ENCODE measurements at regions not wholly inside any gene's neighbourhood (a gene's known extent, or its start where the extent isn't known, plus 50 kb on each side); places are given as distances from the start of the nearest gene placed in this dataset.

DNA sequence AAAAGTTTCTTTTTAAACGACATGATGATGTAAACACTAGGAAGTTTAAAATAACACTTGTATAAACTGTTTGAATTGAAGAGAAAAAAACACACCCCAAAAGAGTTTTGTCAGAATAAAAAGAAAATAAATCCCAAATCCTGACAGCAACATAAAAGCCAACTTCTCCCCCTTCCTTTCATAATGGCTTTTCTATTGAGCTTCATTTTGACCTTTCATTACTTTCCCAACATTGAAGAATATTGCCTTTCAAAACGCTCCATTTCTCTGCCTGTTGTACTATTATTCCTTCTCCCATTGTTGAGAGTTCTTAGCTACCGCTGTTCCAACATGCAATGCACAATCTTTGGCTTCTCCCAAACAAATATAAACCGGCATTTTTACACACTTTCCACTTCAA lies 448.5 kb downstream of the BCAT1 start:
- H3K56ac ChIP-seq (ENCODE audit: extremely low read depth, insufficient read depth, low read length), result peak overlapping the region; percentile 63; the same call in 1 of the 2 replicates
- H3K14ac ChIP-seq (replicated peaks; ENCODE audit: low read depth, low read length), result 0 out of 2 replicates have a peak overlapping the region, but pooled peaks have one; percentile 43
- H3K9ac ChIP-seq (ENCODE audit: low read depth, low read length), result peak overlapping the region; percentile 13; the same call in 1 of the 2 replicates
- ChIA-PET POLR2A (ENCODE audit: unreplicated experiment) (no interaction called here), CTCF (no interaction called here)
- peak overlapping the region; percentile 4 to 38; a peak in 2 of 4 replicates for H4K8ac ChIP-seq (ENCODE audit: low read depth in 2 of 2, low read length in 2 of 2)
- dilution Hi-C loops (cut with HindIII; ENCODE audit: low sequenced_read_pairs, unreplicated experiment) (no loop called here), in situ Hi-C loops (cut with MboI; ENCODE audit: low sequenced_read_pairs) (no loop called here), intact Hi-C loops (cut with micrococcal nuclease) (no loop called here)
- H4K20me1 ChIP-seq (ENCODE audit: insufficient read depth, low read length), result no peaks in the 10 kb centered on the region
- H2AK9ac ChIP-seq (replicated peaks; ENCODE audit: low read depth, low read length, poor library complexity), result no peak overlapping the region
- peak overlapping the region; percentile 76 for H2BK5ac ChIP-seq (ENCODE audit: low read depth, low read length, poor library complexity, severe bottlenecking)
- H3K4ac ChIP-seq (ENCODE audit: low read depth, low read length), result peak overlapping the region; percentile 70; the same call in 1 of the 2 replicates
- peak; percentile 22 for ATAC-seq (ENCODE audit: low read depth)
- H4K5ac ChIP-seq (ENCODE audit: low read depth, low read length), result peak overlapping the region; percentile 80; the same call in 1 of the 2 replicates
- peaks cover 16% of the 10 kb centered on the region for H3K4me1 ChIP-seq (ENCODE audit: control insufficient read depth, insufficient read depth, low read length)
- WGBS, 2 experiments (ENCODE audit: extremely low coverage in 2 of 2, insufficient read length in 1 of 2), result 0% methylated on average over 2 of the region's 4 CpGs; no CpG with 5 or more reads in 1 of the 2 experiments
- TF ChIP-seq RFX5 (IDR thresholded peaks at IDR 0.05; ENCODE audit: low read depth, low read length), result no peak
- TF ChIP-seq NFE2L2 (IDR thresholded peaks at IDR 0.05; ENCODE audit: low read depth, low read length), result no peak
- TF ChIP-seq CEBPB (IDR thresholded peaks at IDR 0.05; ENCODE audit: low read depth, low read length), result no peak
- TF ChIP-seq RAD21 (IDR thresholded peaks at IDR 0.05; ENCODE audit: low read length), result no peak
- no peak for TF ChIP-seq FOS (IDR thresholded peaks at IDR 0.05; ENCODE audit: low read depth, low read length)
- no peaks in the 10 kb centered on the region for H3K27me3 ChIP-seq (ENCODE audit: control insufficient read depth, insufficient read depth, low read length)
- peak overlapping the region; percentile 6; the same call in 1 of the 2 replicates for H3K27ac ChIP-seq (ENCODE audit: insufficient read depth, low read length)
- H3K23ac ChIP-seq (ENCODE audit: low read depth, low read length), result peak overlapping the region; percentile 49; the same call in 1 of the 2 replicates
- no peak overlapping the region for H2AK5ac ChIP-seq (ENCODE audit: low read depth, low read length)
- peak overlapping the region; percentile 85 for H2BK120ac ChIP-seq (ENCODE audit: low read depth, low read length)
- BruUV-seq (replicated peaks), result no TSS peak
- H3K4me2 ChIP-seq (ENCODE audit: low read depth, low read length), result peak overlapping the region; percentile 99
- peak overlapping the region; percentile 93 for H3K18ac ChIP-seq (ENCODE audit: low read depth, low read length)
- no peaks in the 10 kb centered on the region for H3K9me3 ChIP-seq (ENCODE audit: control insufficient read depth, insufficient read depth, low read length)
- H4K91ac ChIP-seq (ENCODE audit: insufficient read depth, low read depth, low read length), result peak overlapping the region; percentile 35; the same call in 1 of the 2 replicates
- peaks cover 9% of the 10 kb centered on the region for H3K9me1 ChIP-seq (ENCODE audit: insufficient read depth, low read length)
- H3K79me1 ChIP-seq (ENCODE audit: low read depth in 1 of 2, low read length in 2 of 2), result peaks cover 14 to 48% of the 10 kb centered on the region in 2 experiments
- no peak overlapping the region for H2AFZ ChIP-seq (replicated peaks; ENCODE audit: low read length, poor library complexity)
- H2BK15ac ChIP-seq (ENCODE audit: low read depth, low read length), result 0 out of 3 replicates have a peak overlapping the region, but pooled peaks have one; percentile 12
- H3K4me3 ChIP-seq (ENCODE audit: insufficient read depth, low read depth, low read length), result peak overlapping the region; percentile 38; the same call in 1 of the 2 replicates
- peak; percentile 6 for DNase-seq
- H2BK20ac ChIP-seq (ENCODE audit: low read depth, low read length), result peak overlapping the region; percentile 64
- H3K36me3 ChIP-seq (ENCODE audit: control insufficient read depth, insufficient read depth, low read length), result no peaks in the 10 kb centered on the region

Data from IMR-90 (cell line).